Upper lobe of right lung (tissue), 1 donor: ENCODE measurements at regions not wholly inside any gene's neighbourhood (a gene's known extent, or its start where the extent isn't known, plus 50 kb on each side); places are given as distances from the start of the nearest gene placed in this dataset.

ENCODE experiments used
- ATAC-seq: fragments of 200-7000 bp; cut with Tn5 transposase; one replicate; pipeline ENCODE4 v1.9.1; 2020; ENCODE audit warnings: mild to moderate bottlenecking, moderate library complexity
- DNase-seq: peaks from one replicate; pipeline ENCODE4 v3.0.0-alpha.2; 2020
- H3K27ac ChIP-seq: fragments of 200-600 bp; one replicate; pipeline ENCODE4 v1.8.0; 2022
- H3K27me3 ChIP-seq: fragments of 200-600 bp; one replicate; pipeline ENCODE4 v1.8.0; 2022; ENCODE audit warnings: mild to moderate bottlenecking
- H3K36me3 ChIP-seq: fragments of 200-600 bp; one replicate; pipeline ENCODE4 v1.8.0; 2022
- H3K4me1 ChIP-seq: fragments of 200-600 bp; one replicate; pipeline ENCODE4 v1.8.0; 2022
- H3K4me3 ChIP-seq: fragments of 200-600 bp; one replicate; pipeline ENCODE4 v1.8.0; 2022; ENCODE audit warnings: mild to moderate bottlenecking
- H3K9me3 ChIP-seq: fragments of 200-600 bp; one replicate; pipeline ENCODE4 v1.8.0; 2022
- CTCF ChIP-seq: fragments of 200-600 bp; IDR thresholded peaks from one replicate; pipeline ENCODE4 v1.8.0; 2022; ENCODE audit warnings: antibody characterized with exemption
- intact Hi-C: fragments of 100-400 bp; cut with DNase I; formaldehyde crosslinking; loops from one replicate; pipeline ENCODE4 v1.11.0; 2022
- donor health status: DM: no; HTN: yes; CAD: no; lungs with severe emphysema.

- Histone ChIP-seq H3K9me3 (no peaks in the 10 kb centered on the region), H3K4me3 (no peak overlapping the region), H3K4me1 (no peaks in the 10 kb centered on the region), H3K27me3 (no peaks in the 10 kb centered on the region), H3K36me3 (no peaks in the 10 kb centered on the region), H3K27ac (no peak overlapping the region)
- no peak for TF ChIP-seq CTCF
- no peak for ATAC-seq
- intact Hi-C loops = no loop called here
- DNase-seq = no peak
Observed at GRCh38 chr13:85742355-85742754, 56.9 kb downstream of the SLITRK6 start.

GRCh38 chr13:85741017-85741416 is 58.2 kb downstream of the SLITRK6 start:
- no peak for ATAC-seq
- TF ChIP-seq CTCF = no peak
- intact Hi-C loops = no loop called here

GRCh38 chr13:85738696-85739320 is 60.4 kb downstream of the SLITRK6 start:
- no peak for TF ChIP-seq CTCF
- no peaks in the 10 kb centered on the region for H3K27me3 ChIP-seq
- H3K4me1 ChIP-seq = no peaks in the 10 kb centered on the region
- no peak overlapping the region for H3K27ac ChIP-seq
- no peak for ATAC-seq
- H3K9me3 ChIP-seq = no peaks in the 10 kb centered on the region
- DNase-seq = no peak
- no peaks in the 10 kb centered on the region for H3K36me3 ChIP-seq
- H3K4me3 ChIP-seq = no peak overlapping the region
- intact Hi-C loops = no loop called here

More at GRCh38 chr13:85741017-85741416, 58.2 kb downstream of the SLITRK6 start:
- Histone ChIP-seq H3K36me3 (no peaks in the 10 kb centered on the region), H3K27me3 (no peaks in the 10 kb centered on the region), H3K27ac (no peak overlapping the region), H3K4me1 (no peaks in the 10 kb centered on the region), H3K4me3 (no peak overlapping the region), H3K9me3 (no peaks in the 10 kb centered on the region)
- DNase-seq = no peak

GRCh38 chr13:85737952-85738351 is 61.3 kb downstream of the SLITRK6 start:
- DNase-seq (no peak), ATAC-seq (no peak)
- H3K4me1 ChIP-seq = no peaks in the 10 kb centered on the region
- TF ChIP-seq CTCF = no peak
- H3K27ac ChIP-seq = no peak overlapping the region
- intact Hi-C loops = no loop called here
- no peak overlapping the region for H3K4me3 ChIP-seq
- no peaks in the 10 kb centered on the region for H3K9me3 ChIP-seq
- no peaks in the 10 kb centered on the region for H3K36me3 ChIP-seq
- H3K27me3 ChIP-seq = no peaks in the 10 kb centered on the region

- TF ChIP-seq CTCF = no peak
- H3K36me3 ChIP-seq = no peaks in the 10 kb centered on the region
- H3K4me1 ChIP-seq = no peaks in the 10 kb centered on the region
- ATAC-seq (no peak), DNase-seq (no peak)
- no peak overlapping the region for H3K27ac ChIP-seq
- no peak overlapping the region for H3K4me3 ChIP-seq
- H3K27me3 ChIP-seq = no peaks in the 10 kb centered on the region
- intact Hi-C loops = no loop called here
- no peaks in the 10 kb centered on the region for H3K9me3 ChIP-seq
Observed at GRCh38 chr13:85729296-85729695, 69.9 kb downstream of the SLITRK6 start.

- Histone ChIP-seq H3K9me3 (no peaks in the 10 kb centered on the region), H3K36me3 (no peaks in the 10 kb centered on the region), H3K4me3 (no peak overlapping the region), H3K4me1 (no peaks in the 10 kb centered on the region), H3K27me3 (no peaks in the 10 kb centered on the region), H3K27ac (no peak overlapping the region)
- intact Hi-C loops = no loop called here
- ATAC-seq = no peak
- no peak for TF ChIP-seq CTCF
- DNase-seq = no peak
Observed at GRCh38 chr13:85728811-85729210, 70.4 kb downstream of the SLITRK6 start.
